ENCODE measurements at regions not wholly inside any gene's neighbourhood (a gene's known extent, or its start where the extent isn't known, plus 50 kb on each side); places are given as distances from the start of the nearest gene placed in this dataset.

DNA sequence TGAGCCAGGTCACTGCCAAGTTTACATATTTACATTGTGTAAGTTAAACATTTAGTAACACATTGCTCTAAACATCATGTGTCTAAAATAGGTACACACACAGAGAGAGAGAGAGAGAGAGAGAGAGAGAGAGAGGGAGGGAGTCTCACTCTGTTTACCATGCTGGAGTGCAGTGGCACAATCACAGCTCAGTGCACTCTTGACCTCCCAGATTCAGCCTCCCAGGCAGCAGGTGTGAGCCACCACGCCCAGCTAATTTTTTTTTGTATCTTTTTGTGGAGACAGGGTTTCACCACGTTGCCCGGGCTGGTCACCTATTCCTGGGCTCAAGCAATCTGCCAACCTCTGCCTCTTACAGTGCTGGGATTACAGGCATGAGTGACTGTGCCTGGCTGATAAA is 1045.3 kb downstream of the TLE1 start:
- Histone ChIP-seq H3K27me3 (ENCODE audit: control insufficient read depth in 2 of 2, insufficient read depth in 2 of 2, low read length in 2 of 2) (no peaks in the 10 kb centered on the region), H3K9me3 (ENCODE audit: control insufficient read depth in 2 of 3, low read length in 3 of 3) (no peaks in the 10 kb centered on the region), H3K27ac (ENCODE audit: low read depth, low read length) (no peak overlapping the region), H3K4me3 (ENCODE audit: low read length) (no peak overlapping the region), H3K36me3 (ENCODE audit: control insufficient read depth in 2 of 3, insufficient read depth in 3 of 3, low read length in 3 of 3) (no peaks in the 10 kb centered on the region), H3K4me1 (ENCODE audit: control insufficient read depth in 2 of 2, insufficient read depth in 2 of 2, low read length in 2 of 2) (no peaks in the 10 kb centered on the region)
- H3K4me3 Mint-ChIP-seq = no peak overlapping the region
- intact Hi-C loops (cut with micrococcal nuclease) = no loop called here
- no peaks in the 10 kb centered on the region for H3K4me1 Mint-ChIP-seq
- peaks cover 0 to 7% (median 2%) of the 10 kb centered on the region in 11 donors for H3K9me3 Mint-ChIP-seq
- no peak for DNase-seq
- ATAC-seq = no peak
- H3K27ac Mint-ChIP-seq = no peak overlapping the region
- POLR2A ChIA-PET = no interaction called here
- H3K27me3 Mint-ChIP-seq = no peaks in the 10 kb centered on the region
- H3K36me3 Mint-ChIP-seq = no peaks in the 10 kb centered on the region
- CTCF ChIA-PET = no interaction called here

DNA sequence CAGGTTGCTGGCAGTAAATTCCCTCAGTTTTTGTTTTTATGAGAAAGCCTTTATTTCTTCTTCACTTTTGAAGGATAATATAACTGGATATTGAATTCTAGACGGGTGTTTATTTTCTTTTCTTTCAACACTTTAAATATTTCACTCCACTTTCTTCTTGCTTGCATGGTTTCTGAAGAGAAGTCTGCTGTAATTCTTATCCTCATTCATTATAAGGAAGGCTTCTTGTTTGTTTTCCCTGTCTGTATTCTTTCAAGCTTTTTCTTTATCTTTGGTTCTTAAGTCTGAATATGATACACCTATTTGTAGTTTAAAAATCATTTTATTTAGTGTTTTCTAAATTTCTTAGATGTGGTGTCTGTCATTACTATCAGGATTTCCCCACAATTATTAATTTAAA is 1054.3 kb downstream of the TLE1 start:
- no peak overlapping the region for H3K27ac ChIP-seq (ENCODE audit: low read depth, low read length)
- no peaks in the 10 kb centered on the region for H3K4me1 ChIP-seq (ENCODE audit: control insufficient read depth in 2 of 2, insufficient read depth in 2 of 2, low read length in 2 of 2)
- H3K9me3 ChIP-seq (ENCODE audit: control insufficient read depth in 2 of 3, low read length in 3 of 3) = no peaks in the 10 kb centered on the region
- intact Hi-C loops (cut with micrococcal nuclease) = no loop called here
- Mint-ChIP-seq H3K27ac (no peak overlapping the region), H3K36me3 (peaks cover 0 to 4% (median 0%) of the 10 kb centered on the region in 5 donors), H3K4me3 (no peak overlapping the region), H3K4me1 (no peaks in the 10 kb centered on the region), H3K27me3 (no peaks in the 10 kb centered on the region), H3K9me3 (peaks cover 0 to 36% (median 12%) of the 10 kb centered on the region in 11 donors)
- no peak for DNase-seq
- ChIA-PET CTCF (no interaction called here), POLR2A (no interaction called here)
- ATAC-seq = no peak
- no peaks in the 10 kb centered on the region for H3K36me3 ChIP-seq (ENCODE audit: control insufficient read depth in 2 of 3, insufficient read depth in 3 of 3, low read length in 3 of 3)
- no peaks in the 10 kb centered on the region for H3K27me3 ChIP-seq (ENCODE audit: control insufficient read depth in 2 of 2, insufficient read depth in 2 of 2, low read length in 2 of 2)
- no peak overlapping the region for H3K4me3 ChIP-seq (ENCODE audit: low read length)

DNA sequence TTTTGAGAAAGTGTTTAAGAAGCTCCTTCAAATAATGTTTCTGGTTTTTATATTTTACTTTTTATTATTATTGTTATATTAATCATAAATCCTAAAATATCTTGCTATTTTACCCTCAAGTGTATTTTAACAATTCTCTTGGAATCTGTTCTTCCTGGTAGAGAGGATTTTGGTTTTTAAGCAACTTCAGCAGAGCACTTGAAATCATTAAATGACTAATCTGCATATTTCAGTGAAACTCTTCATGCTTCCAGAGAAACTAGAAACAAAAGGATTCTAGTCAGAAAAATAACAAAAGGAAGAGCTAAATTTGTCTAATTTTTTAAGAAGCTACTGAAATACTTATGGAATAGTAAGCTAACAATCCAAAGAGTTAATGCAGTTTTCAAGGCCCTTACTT is 1057.3 kb downstream of the TLE1 start:
- H3K4me3 ChIP-seq (ENCODE audit: low read length) = no peak overlapping the region
- peaks cover 5 to 34% (median 12%) of the 10 kb centered on the region in 11 donors for H3K9me3 Mint-ChIP-seq
- no peaks in the 10 kb centered on the region for H3K4me1 Mint-ChIP-seq
- intact Hi-C loops (cut with micrococcal nuclease) = no loop called here
- no peaks in the 10 kb centered on the region for H3K27me3 Mint-ChIP-seq
- no peak overlapping the region for H3K27ac Mint-ChIP-seq
- no peaks in the 10 kb centered on the region for H3K36me3 ChIP-seq (ENCODE audit: control insufficient read depth in 2 of 3, insufficient read depth in 3 of 3, low read length in 3 of 3)
- no peaks in the 10 kb centered on the region for H3K4me1 ChIP-seq (ENCODE audit: control insufficient read depth in 2 of 2, insufficient read depth in 2 of 2, low read length in 2 of 2)
- ChIA-PET POLR2A (interaction anchor here (0.7 kb wide), 1 partner anchor 472 kb away, joined by 3 read pairs; no protein-coding TSS in a partner anchor), CTCF (no interaction called here)
- no peak for DNase-seq
- H3K36me3 Mint-ChIP-seq = peaks cover 0 to 4% (median 0%) of the 10 kb centered on the region in 5 donors
- no peaks in the 10 kb centered on the region for H3K27me3 ChIP-seq (ENCODE audit: control insufficient read depth in 2 of 2, insufficient read depth in 2 of 2, low read length in 2 of 2)
- no peaks in the 10 kb centered on the region for H3K9me3 ChIP-seq (ENCODE audit: control insufficient read depth in 2 of 3, low read length in 3 of 3)
- H3K4me3 Mint-ChIP-seq = no peak overlapping the region
- no peak for ATAC-seq
- no peak overlapping the region for H3K27ac ChIP-seq (ENCODE audit: low read depth, low read length)

DNA sequence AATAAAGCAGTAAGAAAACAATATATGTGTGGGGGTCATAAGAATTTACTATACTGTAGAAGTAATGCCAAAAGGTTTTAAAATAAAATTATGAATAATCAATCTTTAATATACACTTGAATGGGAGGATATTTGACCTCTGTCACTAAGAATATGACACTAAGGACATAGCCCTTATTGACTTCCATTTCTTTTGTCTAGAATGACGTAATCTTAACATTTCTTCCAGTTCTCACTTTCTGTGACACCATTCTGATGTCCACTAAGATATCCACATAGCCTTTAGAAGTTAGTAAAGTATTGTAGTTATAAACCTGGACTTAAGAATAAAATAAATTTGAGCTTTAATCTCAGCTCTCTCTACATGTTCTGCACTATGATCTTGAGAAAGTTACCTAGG is 1050.7 kb downstream of the TLE4 start:
- ChIA-PET CTCF (no interaction called here), POLR2A (no interaction called here)
- H3K4me3 Mint-ChIP-seq = no peak overlapping the region
- H3K4me1 ChIP-seq (ENCODE audit: control insufficient read depth in 2 of 2, insufficient read depth in 2 of 2, low read length in 2 of 2) = no peaks in the 10 kb centered on the region
- H3K27ac ChIP-seq (ENCODE audit: low read depth, low read length) = no peak overlapping the region
- DNase-seq = no peak
- H3K36me3 Mint-ChIP-seq = no peaks in the 10 kb centered on the region
- ATAC-seq = no peak
- no peaks in the 10 kb centered on the region for H3K27me3 ChIP-seq (ENCODE audit: control insufficient read depth in 2 of 2, insufficient read depth in 2 of 2, low read length in 2 of 2)
- no peak overlapping the region for H3K27ac Mint-ChIP-seq
- H3K4me1 Mint-ChIP-seq = peaks cover 0 to 1% (median 0%) of the 10 kb centered on the region in 7 donors
- H3K9me3 Mint-ChIP-seq = peaks cover 0 to 18% (median 5%) of the 10 kb centered on the region in 11 donors
- H3K4me3 ChIP-seq (ENCODE audit: low read length) = no peak overlapping the region
- intact Hi-C loops (cut with micrococcal nuclease) = no loop called here
- no peaks in the 10 kb centered on the region for H3K9me3 ChIP-seq (ENCODE audit: control insufficient read depth in 2 of 3, low read length in 3 of 3)
- no peaks in the 10 kb centered on the region for H3K36me3 ChIP-seq (ENCODE audit: control insufficient read depth in 2 of 3, insufficient read depth in 3 of 3, low read length in 3 of 3)
- H3K27me3 Mint-ChIP-seq = no peaks in the 10 kb centered on the region

DNA sequence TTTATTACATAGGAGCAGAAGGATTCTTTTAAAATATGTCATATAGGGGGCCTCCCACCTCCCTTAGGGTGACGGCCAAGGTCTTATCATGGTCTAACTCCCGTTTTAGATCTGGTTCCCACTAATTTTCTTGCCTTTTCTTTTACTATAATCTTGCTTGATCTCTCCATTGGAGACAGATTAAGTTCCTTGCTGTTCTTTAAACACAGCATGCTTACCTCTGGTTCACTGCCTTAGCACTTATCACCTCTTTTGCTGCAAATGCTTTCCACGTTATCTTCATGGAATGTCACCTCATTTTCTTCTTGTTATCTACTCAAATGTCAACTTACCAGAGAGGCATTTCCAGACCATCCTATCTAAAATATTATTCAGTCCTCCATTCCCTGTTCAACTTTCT is 1047.6 kb downstream of the TLE4 start:
- no peak overlapping the region for H3K4me3 ChIP-seq (ENCODE audit: low read length)
- DNase-seq = no peak
- Mint-ChIP-seq H3K27ac (no peak overlapping the region), H3K36me3 (no peaks in the 10 kb centered on the region), H3K9me3 (peaks cover 0 to 22% (median 5%) of the 10 kb centered on the region in 11 donors), H3K4me3 (no peak overlapping the region), H3K4me1 (peaks cover 0 to 1% (median 0%) of the 10 kb centered on the region in 7 donors), H3K27me3 (no peaks in the 10 kb centered on the region)
- H3K27ac ChIP-seq (ENCODE audit: low read depth, low read length) = no peak overlapping the region
- ChIA-PET POLR2A (no interaction called here), CTCF (no interaction called here)
- no peaks in the 10 kb centered on the region for H3K27me3 ChIP-seq (ENCODE audit: control insufficient read depth in 2 of 2, insufficient read depth in 2 of 2, low read length in 2 of 2)
- ATAC-seq = no peak
- no peaks in the 10 kb centered on the region for H3K4me1 ChIP-seq (ENCODE audit: control insufficient read depth in 2 of 2, insufficient read depth in 2 of 2, low read length in 2 of 2)
- no peaks in the 10 kb centered on the region for H3K36me3 ChIP-seq (ENCODE audit: control insufficient read depth in 2 of 3, insufficient read depth in 3 of 3, low read length in 3 of 3)
- intact Hi-C loops (cut with micrococcal nuclease) = no loop called here
- no peaks in the 10 kb centered on the region for H3K9me3 ChIP-seq (ENCODE audit: control insufficient read depth in 2 of 3, low read length in 3 of 3)

DNA sequence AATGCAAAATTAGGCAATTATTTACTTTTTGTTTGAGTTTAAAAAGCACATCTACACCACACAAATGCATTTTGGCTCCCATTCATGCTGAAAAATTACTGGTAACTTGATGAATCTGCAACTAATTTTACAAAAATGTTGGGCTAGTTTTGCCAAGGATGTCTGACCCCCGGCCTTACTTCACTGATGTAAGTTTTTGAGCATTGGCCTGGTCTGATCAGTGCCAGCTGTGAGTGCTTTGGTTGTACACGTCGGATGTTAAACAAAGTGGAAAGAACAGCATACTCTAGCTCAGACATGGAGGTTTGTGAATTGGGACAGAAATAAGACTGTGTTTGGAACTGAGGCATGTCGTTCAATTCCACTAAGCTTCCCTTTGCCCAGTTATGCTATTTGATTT is 1044.2 kb downstream of the TLE4 start:
- Mint-ChIP-seq H3K36me3 (no peaks in the 10 kb centered on the region), H3K9me3 (peaks cover 0 to 22% (median 3%) of the 10 kb centered on the region in 11 donors), H3K4me3 (no peak overlapping the region), H3K27me3 (no peaks in the 10 kb centered on the region), H3K4me1 (no peaks in the 10 kb centered on the region), H3K27ac (no peak overlapping the region)
- ATAC-seq (no peak), DNase-seq (no peak)
- H3K27ac ChIP-seq (ENCODE audit: low read depth, low read length) = no peak overlapping the region
- H3K36me3 ChIP-seq (ENCODE audit: control insufficient read depth in 2 of 3, insufficient read depth in 3 of 3, low read length in 3 of 3) = no peaks in the 10 kb centered on the region
- ChIA-PET POLR2A (no interaction called here), CTCF (no interaction called here)
- no peaks in the 10 kb centered on the region for H3K27me3 ChIP-seq (ENCODE audit: control insufficient read depth in 2 of 2, insufficient read depth in 2 of 2, low read length in 2 of 2)
- H3K4me1 ChIP-seq (ENCODE audit: control insufficient read depth in 2 of 2, insufficient read depth in 2 of 2, low read length in 2 of 2) = no peaks in the 10 kb centered on the region
- intact Hi-C loops (cut with micrococcal nuclease) = no loop called here
- H3K9me3 ChIP-seq (ENCODE audit: control insufficient read depth in 2 of 3, low read length in 3 of 3) = no peaks in the 10 kb centered on the region
- no peak overlapping the region for H3K4me3 ChIP-seq (ENCODE audit: low read length)

DNA sequence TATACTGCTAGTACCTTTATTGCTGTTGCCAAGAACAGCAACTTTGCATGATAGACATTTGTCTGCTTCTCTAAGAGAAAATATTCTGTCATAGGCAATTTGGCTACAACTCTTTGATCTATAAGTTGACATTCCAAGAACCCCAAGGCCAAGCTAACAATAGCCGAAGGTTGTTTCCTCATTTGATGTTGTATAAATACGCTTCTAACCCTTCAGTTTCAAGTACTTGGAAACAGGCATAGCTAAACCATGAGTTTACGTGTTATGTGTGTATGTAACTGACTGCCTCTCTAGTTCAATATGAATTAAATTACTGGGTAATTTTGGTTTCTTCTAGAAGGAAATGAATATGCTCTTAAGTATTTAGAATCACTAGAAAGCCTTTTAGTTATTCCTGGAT is 1034.0 kb downstream of the TLE4 start:
- intact Hi-C loops (cut with micrococcal nuclease) = no loop called here

More for the DNA sequence above, 1034.0 kb downstream of the TLE4 start:
- Histone ChIP-seq H3K36me3 (ENCODE audit: control insufficient read depth in 2 of 3, insufficient read depth in 3 of 3, low read length in 3 of 3) (no peaks in the 10 kb centered on the region), H3K9me3 (ENCODE audit: control insufficient read depth in 2 of 3, low read length in 3 of 3) (no peaks in the 10 kb centered on the region), H3K4me1 (ENCODE audit: control insufficient read depth in 2 of 2, insufficient read depth in 2 of 2, low read length in 2 of 2) (no peaks in the 10 kb centered on the region), H3K27ac (ENCODE audit: low read depth, low read length) (no peak overlapping the region), H3K4me3 (ENCODE audit: low read length) (no peak overlapping the region), H3K27me3 (ENCODE audit: control insufficient read depth in 2 of 2, insufficient read depth in 2 of 2, low read length in 2 of 2) (no peaks in the 10 kb centered on the region)
- H3K9me3 Mint-ChIP-seq = peaks cover 0 to 4% (median 0%) of the 10 kb centered on the region in 11 donors
- H3K27me3 Mint-ChIP-seq = no peaks in the 10 kb centered on the region
- DNase-seq (no peak), ATAC-seq (no peak)
- H3K36me3 Mint-ChIP-seq = no peaks in the 10 kb centered on the region
- no peak overlapping the region for H3K4me3 Mint-ChIP-seq
- no peaks in the 10 kb centered on the region for H3K4me1 Mint-ChIP-seq
- CTCF ChIA-PET = no interaction called here
- POLR2A ChIA-PET = no interaction called here
- H3K27ac Mint-ChIP-seq = no peak overlapping the region

All from naive thymus-derived CD4-positive, alpha-beta T cell (primary cell).